ENCODE measurements at regions not wholly inside any gene's neighbourhood (a gene's known extent, or its start where the extent isn't known, plus 50 kb on each side); places are given as distances from the start of the nearest gene placed in this dataset.

DNA sequence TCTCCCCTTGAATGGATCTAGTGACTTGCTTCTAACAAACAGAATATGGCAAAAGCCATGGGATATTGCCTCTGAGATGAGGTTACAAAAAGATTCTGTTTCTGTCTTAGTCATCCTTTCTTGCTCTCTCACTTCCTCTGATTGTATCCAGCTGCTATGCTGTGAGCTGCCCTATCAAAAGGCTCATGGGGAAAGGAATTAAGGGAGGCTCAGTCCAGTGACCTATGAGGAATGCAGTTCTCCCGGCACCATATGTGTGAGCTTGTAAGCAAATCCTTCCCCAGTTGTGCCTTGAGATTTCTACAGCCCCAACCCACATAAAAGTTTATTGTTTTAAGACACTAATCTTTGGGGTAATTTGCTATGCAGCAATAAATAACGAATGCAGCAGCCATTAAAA, 183.1 kb downstream of the KLHL28 start:
- ATAC-seq (no peak), DNase-seq (no peak)
- Histone ChIP-seq H3K27ac (no peak overlapping the region), H3K4me1 (no peaks in the 10 kb centered on the region), H3K9me3 (no peaks in the 10 kb centered on the region), H3K36me3 (no peaks in the 10 kb centered on the region), H3K4me3 (no peak overlapping the region), H3K27me3 (no peaks in the 10 kb centered on the region)
- intact Hi-C loops (cut with DNase I) = no loop called here
- TF ChIP-seq, protein P1, sequence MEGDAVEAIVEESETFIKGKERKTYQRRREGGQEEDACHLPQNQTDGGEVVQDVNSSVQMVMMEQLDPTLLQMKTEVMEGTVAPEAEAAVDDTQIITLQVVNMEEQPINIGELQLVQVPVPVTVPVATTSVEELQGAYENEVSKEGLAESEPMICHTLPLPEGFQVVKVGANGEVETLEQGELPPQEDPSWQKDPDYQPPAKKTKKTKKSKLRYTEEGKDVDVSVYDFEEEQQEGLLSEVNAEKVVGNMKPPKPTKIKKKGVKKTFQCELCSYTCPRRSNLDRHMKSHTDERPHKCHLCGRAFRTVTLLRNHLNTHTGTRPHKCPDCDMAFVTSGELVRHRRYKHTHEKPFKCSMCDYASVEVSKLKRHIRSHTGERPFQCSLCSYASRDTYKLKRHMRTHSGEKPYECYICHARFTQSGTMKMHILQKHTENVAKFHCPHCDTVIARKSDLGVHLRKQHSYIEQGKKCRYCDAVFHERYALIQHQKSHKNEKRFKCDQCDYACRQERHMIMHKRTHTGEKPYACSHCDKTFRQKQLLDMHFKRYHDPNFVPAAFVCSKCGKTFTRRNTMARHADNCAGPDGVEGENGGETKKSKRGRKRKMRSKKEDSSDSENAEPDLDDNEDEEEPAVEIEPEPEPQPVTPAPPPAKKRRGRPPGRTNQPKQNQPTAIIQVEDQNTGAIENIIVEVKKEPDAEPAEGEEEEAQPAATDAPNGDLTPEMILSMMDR (IDR thresholded peaks at IDR 0.05) = no peak

DNA sequence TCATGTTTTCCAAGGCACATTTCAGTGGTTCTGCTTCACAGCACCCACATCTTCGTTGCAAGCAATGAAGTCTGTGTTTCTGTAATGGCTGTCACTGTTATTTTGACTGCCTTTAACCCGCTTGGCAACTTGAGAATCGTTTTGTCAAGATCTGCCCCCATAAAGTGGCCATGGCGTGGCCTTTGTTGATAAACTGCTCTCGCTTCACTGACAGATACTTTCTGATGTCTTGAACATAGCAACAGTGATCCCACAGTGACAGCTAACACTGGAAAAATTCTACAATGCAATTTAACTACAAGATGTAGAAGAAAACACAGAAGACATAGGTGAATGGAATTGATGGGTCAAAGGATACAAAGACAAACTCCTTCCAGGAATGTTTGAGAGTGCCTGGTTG, 184.2 kb downstream of the KLHL28 start:
- Histone ChIP-seq H3K4me1 (no peaks in the 10 kb centered on the region), H3K4me3 (no peak overlapping the region), H3K9me3 (no peaks in the 10 kb centered on the region), H3K27me3 (no peaks in the 10 kb centered on the region), H3K27ac (no peak overlapping the region), H3K36me3 (no peaks in the 10 kb centered on the region)
- intact Hi-C loops (cut with DNase I) = no loop called here
- TF ChIP-seq, protein P1 (IDR thresholded peaks at IDR 0.05) = no peak
- ATAC-seq = no peak
- DNase-seq = no peak

DNA sequence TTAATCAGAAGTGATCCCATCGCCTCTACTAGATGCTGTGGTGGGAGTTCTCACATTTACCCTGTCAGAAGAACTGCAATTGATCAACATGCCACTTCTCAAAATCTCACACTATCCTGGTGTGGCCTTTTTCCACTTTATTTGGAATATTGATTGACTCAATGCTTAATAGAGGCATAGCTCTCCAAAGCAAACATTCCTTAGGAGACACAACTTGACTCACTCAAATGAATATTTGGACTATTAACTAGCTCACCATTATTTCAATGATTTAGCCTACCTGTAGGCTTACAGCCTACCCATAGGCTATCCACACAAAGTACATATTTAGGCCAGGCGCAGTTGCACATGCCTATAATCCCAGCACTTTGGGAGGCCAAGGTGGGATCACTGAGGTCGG, 186.5 kb downstream of the KLHL28 start:
- Histone ChIP-seq H3K27ac (no peak overlapping the region), H3K36me3 (no peaks in the 10 kb centered on the region), H3K4me1 (no peaks in the 10 kb centered on the region), H3K27me3 (no peaks in the 10 kb centered on the region), H3K4me3 (no peak overlapping the region), H3K9me3 (no peaks in the 10 kb centered on the region)
- TF ChIP-seq, protein P1 (IDR thresholded peaks at IDR 0.05) = no peak
- ATAC-seq (no peak), DNase-seq (no peak)
- intact Hi-C loops (cut with DNase I) = no loop called here

DNA sequence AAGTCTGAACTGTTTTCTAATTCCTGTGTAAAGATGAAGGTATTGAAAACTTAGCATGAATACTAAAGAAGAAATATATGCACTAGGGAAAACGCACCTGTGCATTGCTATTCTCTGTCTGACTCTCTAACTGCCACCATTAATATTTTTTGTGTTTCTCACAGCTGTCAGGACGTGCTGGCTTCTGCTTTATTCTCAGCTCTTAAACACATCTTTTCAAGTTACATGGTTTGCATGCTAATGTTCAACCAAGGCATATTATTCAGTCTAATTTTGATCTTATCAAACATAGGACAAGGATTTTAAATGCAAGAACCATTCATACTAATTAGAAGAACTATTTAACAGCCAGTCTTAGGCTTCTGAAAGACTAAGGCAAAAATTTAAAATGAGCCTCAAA, 187.4 kb downstream of the KLHL28 start:
- Histone ChIP-seq H3K36me3 (no peaks in the 10 kb centered on the region), H3K4me3 (no peak overlapping the region), H3K4me1 (no peaks in the 10 kb centered on the region), H3K27me3 (no peaks in the 10 kb centered on the region), H3K27ac (no peak overlapping the region), H3K9me3 (no peaks in the 10 kb centered on the region)
- DNase-seq = no peak
- TF ChIP-seq, protein P1 (IDR thresholded peaks at IDR 0.05) = no peak
- intact Hi-C loops (cut with DNase I) = no loop called here
- no peak for ATAC-seq

DNA sequence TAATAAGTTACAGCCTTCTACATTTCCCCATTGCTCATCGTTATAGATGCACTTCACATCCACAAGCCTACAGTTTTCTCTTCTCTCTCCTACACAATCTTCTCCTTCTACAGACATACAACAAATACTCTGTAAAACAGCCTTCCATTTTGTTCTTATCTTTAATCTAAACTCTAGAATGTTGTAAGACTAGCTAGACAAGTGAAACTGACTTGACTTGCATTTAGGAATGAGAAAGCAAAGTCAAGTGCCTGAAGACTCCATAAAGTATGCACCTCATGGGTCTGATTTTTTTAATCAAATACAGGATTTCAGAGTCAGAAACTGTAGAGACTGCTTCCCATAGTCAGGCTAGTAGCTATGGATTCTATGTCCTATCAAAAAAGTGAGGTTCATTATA, 190.3 kb downstream of the KLHL28 start:
- no peaks in the 10 kb centered on the region for H3K36me3 ChIP-seq
- H3K4me1 ChIP-seq = no peaks in the 10 kb centered on the region
- intact Hi-C loops (cut with DNase I) = no loop called here
- ATAC-seq (peak; percentile 66), DNase-seq (peak in 1 of 4 donors; percentile 24)
- TF ChIP-seq, protein P1 (IDR thresholded peaks at IDR 0.05) = no peak
- H3K27me3 ChIP-seq = no peaks in the 10 kb centered on the region
- H3K9me3 ChIP-seq = no peaks in the 10 kb centered on the region
- H3K4me3 ChIP-seq = no peak overlapping the region
- no peak overlapping the region for H3K27ac ChIP-seq
